ENCODE measurements at regions not wholly inside any gene's neighbourhood (a gene's known extent, or its start where the extent isn't known, plus 50 kb on each side); places are given as distances from the start of the nearest gene placed in this dataset.

- no peak for TF ChIP-seq POLR2A (IDR thresholded peaks at IDR 0.05)
- TF ChIP-seq, protein P1, sequence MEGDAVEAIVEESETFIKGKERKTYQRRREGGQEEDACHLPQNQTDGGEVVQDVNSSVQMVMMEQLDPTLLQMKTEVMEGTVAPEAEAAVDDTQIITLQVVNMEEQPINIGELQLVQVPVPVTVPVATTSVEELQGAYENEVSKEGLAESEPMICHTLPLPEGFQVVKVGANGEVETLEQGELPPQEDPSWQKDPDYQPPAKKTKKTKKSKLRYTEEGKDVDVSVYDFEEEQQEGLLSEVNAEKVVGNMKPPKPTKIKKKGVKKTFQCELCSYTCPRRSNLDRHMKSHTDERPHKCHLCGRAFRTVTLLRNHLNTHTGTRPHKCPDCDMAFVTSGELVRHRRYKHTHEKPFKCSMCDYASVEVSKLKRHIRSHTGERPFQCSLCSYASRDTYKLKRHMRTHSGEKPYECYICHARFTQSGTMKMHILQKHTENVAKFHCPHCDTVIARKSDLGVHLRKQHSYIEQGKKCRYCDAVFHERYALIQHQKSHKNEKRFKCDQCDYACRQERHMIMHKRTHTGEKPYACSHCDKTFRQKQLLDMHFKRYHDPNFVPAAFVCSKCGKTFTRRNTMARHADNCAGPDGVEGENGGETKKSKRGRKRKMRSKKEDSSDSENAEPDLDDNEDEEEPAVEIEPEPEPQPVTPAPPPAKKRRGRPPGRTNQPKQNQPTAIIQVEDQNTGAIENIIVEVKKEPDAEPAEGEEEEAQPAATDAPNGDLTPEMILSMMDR (IDR thresholded peaks at IDR 0.05): no peak
Measured at GRCh38 chr10:10665750-10666149, 351.9 kb upstream of the CELF2 start.

All from thyroid gland (tissue), 4 donors.